Thyroid gland (tissue), 4 donors: ENCODE measurements at regions not wholly inside any gene's neighbourhood (a gene's known extent, or its start where the extent isn't known, plus 50 kb on each side); places are given as distances from the start of the nearest gene placed in this dataset.

Source experiments
- DNase-seq, 2 donors: peaks; one replicate each; pipeline ENCODE4 v3.0.0-alpha.2; 2019
- H3K27ac ChIP-seq, 3 donors: fragments of 200-600 bp; sonication (generic); 1 replicate in 2 of 3; 2 replicates in 1 of 3; pipeline ENCODE4 v1.5.1; 2016 to 2019; ENCODE audit warnings: mild to moderate bottlenecking in 1 of 3, moderate library complexity in 1 of 3
- H3K27me3 ChIP-seq: fragments of 200-600 bp; sonication (generic); one replicate; pipeline ENCODE4 v1.5.1; 2019
- H3K36me3 ChIP-seq, 2 donors: fragments of 200-600 bp; sonication (generic); one replicate each; pipeline ENCODE4 v1.5.1; 2016 to 2019
- H3K4me1 ChIP-seq, 2 donors: fragments of 200-600 bp; sonication (generic); one replicate each; pipeline ENCODE4 v1.5.1; 2017 to 2019
- H3K4me3 ChIP-seq, 3 donors: fragments of 200-600 bp; sonication (generic); replicated peaks in 1 of 3; 1 replicate in 2 of 3; 2 replicates in 1 of 3; pipeline ENCODE4 v1.5.1; 2016; ENCODE audit warnings: mild to moderate bottlenecking in 1 of 3
- H3K9me3 ChIP-seq: fragments of 200-600 bp; sonication (generic); one replicate; pipeline ENCODE4 v1.5.1; 2017
- POLR2A ChIP-seq, 2 donors: fragments of 450-650 bp; IDR thresholded peaks; one replicate each; pipeline ENCODE4 v1.6.1; 2017; ENCODE audit warnings: antibody characterized with exemption in 2 of 2, mild to moderate bottlenecking in 2 of 2, moderate library complexity in 1 of 2
- WGBS, 2 donors: methylation state at CpG; one replicate each; pipeline ENCODE4 v1.1.5; 2017; 5-methylcytosine and 5-hydroxymethylcytosine counted together
- intact Hi-C: fragments of 100-400 bp; cut with DNase I; formaldehyde crosslinking; loops from one replicate; pipeline ENCODE4 v1.15.1; 2023
- TF ChIP-seq, protein P1 (sequence below), 6 experiments: fragments of 200-600 bp in 3 of 6; fragments of 450-650 bp in 3 of 6; sonication (generic) in 3 of 6; IDR thresholded peaks; one replicate each; pipeline ENCODE4 v1.5.1; 2016 to 2019; ENCODE audit warnings: antibody characterized with exemption in 6 of 6, mild to moderate bottlenecking in 2 of 6, inconsistent platforms in 1 of 6, moderate library complexity in 1 of 6

DNA sequence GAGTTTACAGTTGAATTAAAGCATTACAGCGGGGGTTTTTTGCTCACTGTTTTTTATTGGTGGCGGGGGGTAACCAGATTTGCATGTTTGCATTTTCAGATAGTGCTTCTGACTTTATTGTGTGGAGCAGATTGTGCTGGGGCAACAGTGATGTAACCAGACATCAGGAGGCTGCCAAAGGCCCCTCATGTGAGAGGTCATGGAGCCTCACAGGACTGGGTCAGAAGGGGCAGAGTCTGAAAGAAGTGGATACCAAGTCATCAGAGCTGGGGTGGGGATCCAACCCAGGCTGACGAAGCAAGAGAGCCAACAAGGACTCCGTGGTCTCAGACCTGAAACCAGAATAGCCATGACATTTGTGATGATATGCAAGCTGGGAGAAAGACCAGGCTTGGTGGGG lies 259.4 kb upstream of the TAS2R1 start:
- H3K9me3 ChIP-seq: no peaks in the 10 kb centered on the region
- no peaks in the 10 kb centered on the region for H3K36me3 ChIP-seq
- no peak for DNase-seq
- WGBS, 2 donors: 83 to 84% methylated on average over 4 of the region's 4 CpGs
- H3K27me3 ChIP-seq: no peaks in the 10 kb centered on the region
- intact Hi-C loops: no loop called here
- H3K4me3 ChIP-seq: no peak overlapping the region
- TF ChIP-seq POLR2A (IDR thresholded peaks at IDR 0.05): no peak
- TF ChIP-seq, protein P1, sequence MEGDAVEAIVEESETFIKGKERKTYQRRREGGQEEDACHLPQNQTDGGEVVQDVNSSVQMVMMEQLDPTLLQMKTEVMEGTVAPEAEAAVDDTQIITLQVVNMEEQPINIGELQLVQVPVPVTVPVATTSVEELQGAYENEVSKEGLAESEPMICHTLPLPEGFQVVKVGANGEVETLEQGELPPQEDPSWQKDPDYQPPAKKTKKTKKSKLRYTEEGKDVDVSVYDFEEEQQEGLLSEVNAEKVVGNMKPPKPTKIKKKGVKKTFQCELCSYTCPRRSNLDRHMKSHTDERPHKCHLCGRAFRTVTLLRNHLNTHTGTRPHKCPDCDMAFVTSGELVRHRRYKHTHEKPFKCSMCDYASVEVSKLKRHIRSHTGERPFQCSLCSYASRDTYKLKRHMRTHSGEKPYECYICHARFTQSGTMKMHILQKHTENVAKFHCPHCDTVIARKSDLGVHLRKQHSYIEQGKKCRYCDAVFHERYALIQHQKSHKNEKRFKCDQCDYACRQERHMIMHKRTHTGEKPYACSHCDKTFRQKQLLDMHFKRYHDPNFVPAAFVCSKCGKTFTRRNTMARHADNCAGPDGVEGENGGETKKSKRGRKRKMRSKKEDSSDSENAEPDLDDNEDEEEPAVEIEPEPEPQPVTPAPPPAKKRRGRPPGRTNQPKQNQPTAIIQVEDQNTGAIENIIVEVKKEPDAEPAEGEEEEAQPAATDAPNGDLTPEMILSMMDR (IDR thresholded peaks at IDR 0.05): no peak
- H3K4me1 ChIP-seq: no peaks in the 10 kb centered on the region
- no peak overlapping the region for H3K27ac ChIP-seq

DNA sequence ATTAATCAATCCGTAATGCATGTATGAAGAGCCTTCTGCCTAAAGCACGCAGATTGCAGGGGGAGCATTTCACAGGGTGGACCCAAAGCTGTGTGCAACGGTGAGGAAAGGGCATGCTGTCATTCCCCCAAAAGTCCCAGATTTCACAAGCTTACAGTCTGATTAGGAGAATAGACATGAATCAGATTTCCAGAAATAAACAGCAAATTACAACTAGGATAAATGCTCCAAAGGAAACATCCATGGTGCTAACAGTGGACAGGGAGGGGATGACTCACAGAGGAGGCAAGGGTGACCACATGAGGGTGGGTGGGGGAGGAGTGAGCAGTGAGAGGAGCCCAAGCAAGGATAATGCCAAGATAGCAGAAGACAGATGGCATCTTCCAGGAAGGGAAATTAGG lies 258.4 kb upstream of the TAS2R1 start:
- intact Hi-C loops: no loop called here
- WGBS, 2 donors: 70 to 78% methylated on average over 3 of the region's 3 CpGs

DNA sequence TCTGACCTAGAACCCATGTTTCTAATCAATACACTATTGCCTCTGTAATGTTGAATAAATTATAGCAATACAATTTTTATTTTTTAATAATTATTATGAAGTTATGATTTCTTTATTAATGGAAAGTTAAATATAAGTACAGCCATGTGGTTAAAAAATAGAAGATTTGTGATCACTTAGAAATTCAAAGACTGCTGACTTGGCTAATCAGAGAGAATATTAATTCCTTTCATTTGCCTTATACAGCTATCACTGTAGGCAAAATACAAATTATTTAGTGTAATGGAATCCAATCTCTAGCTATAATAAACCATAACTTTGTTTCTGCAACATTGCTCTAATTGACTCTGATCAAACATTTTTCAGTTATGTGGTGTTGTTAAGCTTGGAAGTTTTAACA lies 255.0 kb upstream of the TAS2R1 start:
- intact Hi-C loops: no loop called here
- TF ChIP-seq, protein P1 (IDR thresholded peaks at IDR 0.05): no peak
- no peak for TF ChIP-seq POLR2A (IDR thresholded peaks at IDR 0.05)
- Histone ChIP-seq H3K27ac (no peak overlapping the region), H3K4me3 (no peak overlapping the region), H3K4me1 (no peaks in the 10 kb centered on the region), H3K9me3 (no peaks in the 10 kb centered on the region), H3K27me3 (no peaks in the 10 kb centered on the region), H3K36me3 (no peaks in the 10 kb centered on the region)
- DNase-seq: no peak

More for the DNA sequence above, 258.4 kb upstream of the TAS2R1 start:
- Histone ChIP-seq H3K4me1 (no peaks in the 10 kb centered on the region), H3K36me3 (no peaks in the 10 kb centered on the region), H3K27ac (no peak overlapping the region), H3K4me3 (no peak overlapping the region), H3K9me3 (no peaks in the 10 kb centered on the region), H3K27me3 (no peaks in the 10 kb centered on the region)
- TF ChIP-seq, protein P1 (IDR thresholded peaks at IDR 0.05): no peak
- TF ChIP-seq POLR2A (IDR thresholded peaks at IDR 0.05): no peak
- no peak for DNase-seq

DNA sequence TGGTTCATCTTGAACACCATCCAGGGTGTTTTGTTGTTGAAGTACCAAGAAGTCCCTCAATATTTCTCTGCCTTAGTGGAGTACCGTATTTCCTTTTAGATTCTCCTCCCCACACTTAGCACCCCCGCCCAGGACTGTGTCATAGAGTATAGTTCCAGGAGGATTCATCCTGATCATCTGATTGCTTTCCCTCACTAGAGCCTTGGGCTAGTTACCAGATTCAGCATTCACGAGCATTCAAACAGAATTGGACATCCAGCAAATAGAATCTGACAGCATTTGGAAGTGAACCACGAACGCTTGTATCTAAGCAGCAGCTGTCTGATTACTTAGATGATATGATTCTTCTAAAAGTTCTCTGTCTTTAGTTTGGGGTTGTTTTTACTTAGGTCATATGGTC lies 248.1 kb upstream of the TAS2R1 start:
- intact Hi-C loops: no loop called here
- no peaks in the 10 kb centered on the region for H3K4me1 ChIP-seq
- WGBS, 2 donors: 78 to 87% methylated on average over 5 of the region's 5 CpGs
- H3K36me3 ChIP-seq: no peaks in the 10 kb centered on the region
- DNase-seq: no peak
- TF ChIP-seq, protein P1 (IDR thresholded peaks at IDR 0.05): no peak
- TF ChIP-seq POLR2A (IDR thresholded peaks at IDR 0.05): no peak
- H3K9me3 ChIP-seq: no peaks in the 10 kb centered on the region
- H3K4me3 ChIP-seq: no peak overlapping the region
- no peak overlapping the region for H3K27ac ChIP-seq
- H3K27me3 ChIP-seq: no peaks in the 10 kb centered on the region

DNA sequence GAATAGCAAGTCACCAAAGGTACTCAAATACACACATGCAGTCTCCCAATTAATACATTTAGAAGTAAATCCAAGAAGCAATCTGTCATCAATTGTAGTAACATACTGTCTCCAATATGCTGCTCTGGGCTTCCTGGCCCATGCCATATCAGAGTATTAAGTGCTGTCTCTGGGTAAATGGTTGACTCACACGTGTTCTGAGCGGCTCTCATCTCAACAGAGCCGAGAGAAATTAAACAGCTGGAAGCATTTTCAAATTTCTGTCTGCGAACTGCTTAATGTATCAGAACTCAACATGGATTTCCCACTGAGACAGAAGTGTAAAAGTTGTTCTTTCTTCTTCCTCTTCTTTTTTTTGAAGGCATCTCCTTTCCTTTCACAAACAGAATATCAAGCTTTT lies 247.3 kb upstream of the TAS2R1 start:
- no peak for TF ChIP-seq POLR2A (IDR thresholded peaks at IDR 0.05)
- TF ChIP-seq, protein P1 (IDR thresholded peaks at IDR 0.05): no peak
- no peak for DNase-seq
- WGBS, 2 donors: 64 to 86% methylated on average over 4 of the region's 4 CpGs
- no peaks in the 10 kb centered on the region for H3K27me3 ChIP-seq
- intact Hi-C loops: no loop called here
- H3K36me3 ChIP-seq: no peaks in the 10 kb centered on the region
- H3K27ac ChIP-seq: no peak overlapping the region
- no peak overlapping the region for H3K4me3 ChIP-seq
- no peaks in the 10 kb centered on the region for H3K4me1 ChIP-seq
- H3K9me3 ChIP-seq: no peaks in the 10 kb centered on the region
